A549 (cell line): ENCODE measurements at regions not wholly inside any gene's neighbourhood (a gene's known extent, or its start where the extent isn't known, plus 50 kb on each side); places are given as distances from the start of the nearest gene placed in this dataset.

Source experiments
- CEBPB ChIP-seq, 2 experiments: fragments of >200 bp in 1 of 2; sonication (Bioruptor Twin) in 1 of 2; formaldehyde crosslinking in 1 of 2; IDR thresholded peaks; 2 replicates each; pipeline ENCODE4 v1.6.1; 2012 to 2016
- HOXA7 ChIP-seq: fragments of 250-450 bp; sonication (Bioruptor Pico); IDR thresholded peaks from 2 replicates; pipeline ENCODE4 v1.5.0; 2020; ENCODE audit warnings: mild to moderate bottlenecking, moderate library complexity
- MAZ ChIP-seq: fragments of 150-350 bp; IDR thresholded peaks from 2 replicates; pipeline ENCODE4 v1.6.1; 2014; ENCODE audit warnings: antibody characterized with exemption, low read depth, low read length, borderline replicate concordance
- MYC ChIP-seq: IDR thresholded peaks from 2 replicates; pipeline ENCODE4 v1.6.1; 2012; ENCODE audit warnings: mild to moderate bottlenecking, inconsistent platforms, low read length, improper control_type of control experiment, borderline replicate concordance
- POLR2A ChIP-seq: IDR thresholded peaks from 2 replicates; pipeline ENCODE4 v1.6.1; 2012; ENCODE audit warnings: mild to moderate bottlenecking, low read length
- ZFP36 ChIP-seq: fragments of 450-650 bp; IDR thresholded peaks from 2 replicates; pipeline ENCODE4 v1.6.1; 2014; ENCODE audit warnings: borderline replicate concordance; ENCODE audit not compliant: partially characterized antibody
- TF ChIP-seq, protein P1 (sequence below): fragments of >200 bp; sonication (Bioruptor Twin); formaldehyde crosslinking; IDR thresholded peaks from 3 replicates; pipeline ENCODE4 v1.5.1; 2016
- TF ChIP-seq, protein P2 (sequence below): IDR thresholded peaks from 2 replicates; pipeline ENCODE4 v1.6.1; 2012

DNA sequence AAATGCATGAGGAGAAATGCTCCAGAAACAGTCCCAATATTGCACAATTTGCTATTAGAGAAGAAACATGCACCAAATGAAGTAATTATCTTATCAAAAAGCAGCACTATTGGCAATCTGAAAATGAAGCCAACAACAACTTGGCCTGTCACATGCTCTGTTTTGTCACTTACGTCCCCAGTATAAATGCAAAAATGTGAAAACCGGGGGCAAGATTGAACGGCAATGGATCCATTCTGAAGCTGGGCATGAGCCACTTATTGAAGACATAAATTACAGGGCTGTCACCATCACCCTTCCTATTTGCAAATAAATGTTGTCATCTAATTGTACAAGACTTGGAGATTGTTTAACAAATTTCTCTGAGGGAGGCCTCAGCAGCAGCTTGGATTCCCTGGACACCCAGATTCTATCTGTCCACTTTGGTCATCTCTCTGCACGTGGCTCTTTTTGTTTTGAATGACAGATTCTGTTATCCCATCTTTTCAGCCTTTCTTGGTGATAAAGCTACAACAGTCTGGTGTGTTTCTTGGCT lies 180.2 kb upstream of the CDH5 start:
- TF ChIP-seq, protein P1, sequence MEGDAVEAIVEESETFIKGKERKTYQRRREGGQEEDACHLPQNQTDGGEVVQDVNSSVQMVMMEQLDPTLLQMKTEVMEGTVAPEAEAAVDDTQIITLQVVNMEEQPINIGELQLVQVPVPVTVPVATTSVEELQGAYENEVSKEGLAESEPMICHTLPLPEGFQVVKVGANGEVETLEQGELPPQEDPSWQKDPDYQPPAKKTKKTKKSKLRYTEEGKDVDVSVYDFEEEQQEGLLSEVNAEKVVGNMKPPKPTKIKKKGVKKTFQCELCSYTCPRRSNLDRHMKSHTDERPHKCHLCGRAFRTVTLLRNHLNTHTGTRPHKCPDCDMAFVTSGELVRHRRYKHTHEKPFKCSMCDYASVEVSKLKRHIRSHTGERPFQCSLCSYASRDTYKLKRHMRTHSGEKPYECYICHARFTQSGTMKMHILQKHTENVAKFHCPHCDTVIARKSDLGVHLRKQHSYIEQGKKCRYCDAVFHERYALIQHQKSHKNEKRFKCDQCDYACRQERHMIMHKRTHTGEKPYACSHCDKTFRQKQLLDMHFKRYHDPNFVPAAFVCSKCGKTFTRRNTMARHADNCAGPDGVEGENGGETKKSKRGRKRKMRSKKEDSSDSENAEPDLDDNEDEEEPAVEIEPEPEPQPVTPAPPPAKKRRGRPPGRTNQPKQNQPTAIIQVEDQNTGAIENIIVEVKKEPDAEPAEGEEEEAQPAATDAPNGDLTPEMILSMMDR: no peak
- TF ChIP-seq POLR2A (no peak), CEBPB (IDR thresholded peaks at IDR 0.05) (no peak), MAZ (no peak), HOXA7 (CRISPR knock-in tag) (no peak), ZFP36 (no peak), MYC (no peak)
- TF ChIP-seq, protein P2, sequence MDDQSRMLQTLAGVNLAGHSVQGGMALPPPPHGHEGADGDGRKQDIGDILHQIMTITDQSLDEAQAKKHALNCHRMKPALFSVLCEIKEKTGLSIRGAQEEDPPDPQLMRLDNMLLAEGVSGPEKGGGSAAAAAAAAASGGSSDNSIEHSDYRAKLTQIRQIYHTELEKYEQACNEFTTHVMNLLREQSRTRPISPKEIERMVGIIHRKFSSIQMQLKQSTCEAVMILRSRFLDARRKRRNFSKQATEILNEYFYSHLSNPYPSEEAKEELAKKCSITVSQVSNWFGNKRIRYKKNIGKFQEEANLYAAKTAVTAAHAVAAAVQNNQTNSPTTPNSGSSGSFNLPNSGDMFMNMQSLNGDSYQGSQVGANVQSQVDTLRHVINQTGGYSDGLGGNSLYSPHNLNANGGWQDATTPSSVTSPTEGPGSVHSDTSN: no peak
